ENCODE measurements at regions not wholly inside any gene's neighbourhood (a gene's known extent, or its start where the extent isn't known, plus 50 kb on each side); places are given as distances from the start of the nearest gene placed in this dataset.

DNA sequence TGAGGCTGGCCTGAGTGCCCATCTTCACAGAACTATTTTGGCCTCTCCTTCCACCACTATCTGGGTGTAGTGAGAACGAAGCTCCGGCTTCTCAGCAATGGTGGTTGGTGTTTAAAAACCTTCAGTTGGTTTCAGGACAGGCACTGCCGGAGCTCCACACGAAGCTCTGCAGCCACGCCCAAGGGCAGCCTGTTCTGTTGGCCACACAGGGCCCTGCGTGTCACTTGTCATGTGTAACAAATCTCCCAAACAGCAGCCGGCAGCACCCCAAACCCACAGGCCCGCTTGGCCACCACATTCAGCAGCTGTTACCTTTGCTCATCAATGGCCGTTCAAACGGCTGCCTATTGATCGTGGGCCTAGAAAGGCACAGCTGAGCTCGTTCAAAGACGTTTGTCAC, 97.5 kb downstream of the ERMARD start:
- WGBS (ENCODE audit: insufficient coverage): 97% methylated on average over 11 of the region's 13 CpGs
- Mint-ChIP-seq H3K9me3 (peaks cover 0 to 7% (median 3%) of the 10 kb centered on the region in 7 donors), H3K27me3 (ENCODE audit: low read depth in 3 of 3) (peaks cover 0 to 4% (median 3%) of the 10 kb centered on the region in 3 donors), H3K4me1 (no peaks in the 10 kb centered on the region), H3K27ac (no peak overlapping the region), H3K36me3 (no peaks in the 10 kb centered on the region), H3K4me3 (no peak overlapping the region)
- Histone ChIP-seq H3K4me3 (replicated peaks in 1 of 3; ENCODE audit: low read depth in 2 of 3, low read length in 3 of 3) (no peak overlapping the region), H2AFZ (ENCODE audit: insufficient read depth, low read depth, low read length, poor library complexity, severe bottlenecking) (no peak overlapping the region), H3K27ac (ENCODE audit: low read depth in 1 of 2, low read length in 2 of 2) (no peak overlapping the region), H3K36me3 (replicated peaks in 1 of 2; ENCODE audit: control insufficient read depth in 1 of 2, insufficient read depth in 2 of 2, low read length in 2 of 2) (no peaks in the 10 kb centered on the region), H4K20me1 (ENCODE audit: insufficient read depth, low read length) (no peaks in the 10 kb centered on the region), H3K79me2 (ENCODE audit: insufficient read depth, low read length) (no peaks in the 10 kb centered on the region), H3K9ac (ENCODE audit: insufficient read depth, low read length, poor library complexity, severe bottlenecking) (no peak overlapping the region), H3K9me3 (replicated peaks in 1 of 2; ENCODE audit: control insufficient read depth in 1 of 2, insufficient read depth in 1 of 2, low read length in 2 of 2) (peaks cover 6 to 11% of the 10 kb centered on the region in 2 donors), H3K4me2 (replicated peaks; ENCODE audit: extremely low read depth, low read length, poor library complexity, severe bottlenecking) (no peak overlapping the region), H3K4me1 (ENCODE audit: control insufficient read depth in 1 of 2, insufficient read depth in 2 of 2, low read length in 2 of 2) (no peaks in the 10 kb centered on the region), H3K27me3 (ENCODE audit: control insufficient read depth in 2 of 2, insufficient read depth in 2 of 2, low read length in 2 of 2) (no peaks in the 10 kb centered on the region)
- DNase-seq: no peak
- TF ChIP-seq, protein P1, sequence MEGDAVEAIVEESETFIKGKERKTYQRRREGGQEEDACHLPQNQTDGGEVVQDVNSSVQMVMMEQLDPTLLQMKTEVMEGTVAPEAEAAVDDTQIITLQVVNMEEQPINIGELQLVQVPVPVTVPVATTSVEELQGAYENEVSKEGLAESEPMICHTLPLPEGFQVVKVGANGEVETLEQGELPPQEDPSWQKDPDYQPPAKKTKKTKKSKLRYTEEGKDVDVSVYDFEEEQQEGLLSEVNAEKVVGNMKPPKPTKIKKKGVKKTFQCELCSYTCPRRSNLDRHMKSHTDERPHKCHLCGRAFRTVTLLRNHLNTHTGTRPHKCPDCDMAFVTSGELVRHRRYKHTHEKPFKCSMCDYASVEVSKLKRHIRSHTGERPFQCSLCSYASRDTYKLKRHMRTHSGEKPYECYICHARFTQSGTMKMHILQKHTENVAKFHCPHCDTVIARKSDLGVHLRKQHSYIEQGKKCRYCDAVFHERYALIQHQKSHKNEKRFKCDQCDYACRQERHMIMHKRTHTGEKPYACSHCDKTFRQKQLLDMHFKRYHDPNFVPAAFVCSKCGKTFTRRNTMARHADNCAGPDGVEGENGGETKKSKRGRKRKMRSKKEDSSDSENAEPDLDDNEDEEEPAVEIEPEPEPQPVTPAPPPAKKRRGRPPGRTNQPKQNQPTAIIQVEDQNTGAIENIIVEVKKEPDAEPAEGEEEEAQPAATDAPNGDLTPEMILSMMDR (IDR thresholded peaks at IDR 0.05): no peak
- intact Hi-C loops (cut with micrococcal nuclease): no loop called here

DNA sequence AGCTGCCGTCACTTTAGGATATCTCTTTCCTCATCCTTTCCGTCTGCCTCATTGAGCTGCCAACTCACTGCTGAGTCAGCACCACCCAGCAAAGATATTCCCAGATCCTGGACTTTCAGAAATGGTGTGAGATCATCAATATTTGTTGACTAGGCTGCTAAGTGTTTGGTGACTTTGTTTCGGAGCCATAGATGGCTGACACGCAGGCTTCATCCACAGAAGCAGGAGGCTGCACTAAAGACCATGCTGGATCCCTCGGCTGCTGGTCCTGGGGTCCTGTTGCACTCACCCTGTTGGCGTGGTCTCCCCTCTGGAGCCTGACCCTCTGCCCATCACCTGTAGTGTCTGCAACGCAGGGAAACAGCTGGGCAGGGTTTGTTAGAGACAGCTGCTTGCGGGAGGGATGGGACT, 96.5 kb downstream of the ERMARD start:
- no peaks in the 10 kb centered on the region for H3K27me3 ChIP-seq (ENCODE audit: control insufficient read depth in 2 of 2, insufficient read depth in 2 of 2, low read length in 2 of 2)

More for the DNA sequence above, 96.5 kb downstream of the ERMARD start:
- WGBS (ENCODE audit: insufficient coverage): 82% methylated on average over 5 of the region's 8 CpGs
- H3K27ac Mint-ChIP-seq: no peak overlapping the region
- Histone ChIP-seq H3K79me2 (ENCODE audit: insufficient read depth, low read length) (no peaks in the 10 kb centered on the region), H3K9me3 (replicated peaks in 1 of 2; ENCODE audit: control insufficient read depth in 1 of 2, insufficient read depth in 1 of 2, low read length in 2 of 2) (peaks cover 0 to 1% of the 10 kb centered on the region in 2 donors), H3K4me1 (ENCODE audit: control insufficient read depth in 1 of 2, insufficient read depth in 2 of 2, low read length in 2 of 2) (no peaks in the 10 kb centered on the region), H2AFZ (ENCODE audit: insufficient read depth, low read depth, low read length, poor library complexity, severe bottlenecking) (no peak overlapping the region), H4K20me1 (ENCODE audit: insufficient read depth, low read length) (no peaks in the 10 kb centered on the region), H3K4me3 (replicated peaks in 1 of 3; ENCODE audit: low read depth in 2 of 3, low read length in 3 of 3) (no peak overlapping the region), H3K36me3 (replicated peaks in 1 of 2; ENCODE audit: control insufficient read depth in 1 of 2, insufficient read depth in 2 of 2, low read length in 2 of 2) (no peaks in the 10 kb centered on the region), H3K27ac (ENCODE audit: low read depth in 1 of 2, low read length in 2 of 2) (no peak overlapping the region), H3K4me2 (replicated peaks; ENCODE audit: extremely low read depth, low read length, poor library complexity, severe bottlenecking) (no peak overlapping the region), H3K9ac (ENCODE audit: insufficient read depth, low read length, poor library complexity, severe bottlenecking) (no peak overlapping the region)
- peaks cover 0 to 1% (median 0%) of the 10 kb centered on the region in 7 donors for H3K9me3 Mint-ChIP-seq
- DNase-seq: no peak
- TF ChIP-seq, protein P1 (IDR thresholded peaks at IDR 0.05): no peak
- H3K4me1 Mint-ChIP-seq: no peaks in the 10 kb centered on the region
- intact Hi-C loops (cut with micrococcal nuclease): no loop called here
- H3K27me3 Mint-ChIP-seq (ENCODE audit: low read depth in 3 of 3): peaks cover 0 to 4% (median 3%) of the 10 kb centered on the region in 3 donors
- no peaks in the 10 kb centered on the region for H3K36me3 Mint-ChIP-seq
- H3K4me3 Mint-ChIP-seq: no peak overlapping the region

Data from CD14-positive monocyte (primary cell).